ENCODE measurements at regions not wholly inside any gene's neighbourhood (a gene's known extent, or its start where the extent isn't known, plus 50 kb on each side); places are given as distances from the start of the nearest gene placed in this dataset.

- TF ChIP-seq, protein P1, sequence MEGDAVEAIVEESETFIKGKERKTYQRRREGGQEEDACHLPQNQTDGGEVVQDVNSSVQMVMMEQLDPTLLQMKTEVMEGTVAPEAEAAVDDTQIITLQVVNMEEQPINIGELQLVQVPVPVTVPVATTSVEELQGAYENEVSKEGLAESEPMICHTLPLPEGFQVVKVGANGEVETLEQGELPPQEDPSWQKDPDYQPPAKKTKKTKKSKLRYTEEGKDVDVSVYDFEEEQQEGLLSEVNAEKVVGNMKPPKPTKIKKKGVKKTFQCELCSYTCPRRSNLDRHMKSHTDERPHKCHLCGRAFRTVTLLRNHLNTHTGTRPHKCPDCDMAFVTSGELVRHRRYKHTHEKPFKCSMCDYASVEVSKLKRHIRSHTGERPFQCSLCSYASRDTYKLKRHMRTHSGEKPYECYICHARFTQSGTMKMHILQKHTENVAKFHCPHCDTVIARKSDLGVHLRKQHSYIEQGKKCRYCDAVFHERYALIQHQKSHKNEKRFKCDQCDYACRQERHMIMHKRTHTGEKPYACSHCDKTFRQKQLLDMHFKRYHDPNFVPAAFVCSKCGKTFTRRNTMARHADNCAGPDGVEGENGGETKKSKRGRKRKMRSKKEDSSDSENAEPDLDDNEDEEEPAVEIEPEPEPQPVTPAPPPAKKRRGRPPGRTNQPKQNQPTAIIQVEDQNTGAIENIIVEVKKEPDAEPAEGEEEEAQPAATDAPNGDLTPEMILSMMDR (IDR thresholded peaks at IDR 0.05): no peak
- TF ChIP-seq POLR2AphosphoS5 (IDR thresholded peaks at IDR 0.05): no peak
- no peak for TF ChIP-seq POLR2A (IDR thresholded peaks at IDR 0.05)
- no peak for TF ChIP-seq EP300 (IDR thresholded peaks at IDR 0.05)
These were observed 565.3 kb upstream of the ROBO2 start for GRCh38 chr3:76474632-76475031.

All from stomach (tissue), 4 donors.